ENCODE measurements at regions not wholly inside any gene's neighbourhood (a gene's known extent, or its start where the extent isn't known, plus 50 kb on each side); places are given as distances from the start of the nearest gene placed in this dataset.

GRCh38 chr13:65074248-65074647, 2155.9 kb downstream of the PCDH9 start:
- no peaks in the 10 kb centered on the region for H3K79me2 ChIP-seq (ENCODE audit: low read length)
- H3K9ac ChIP-seq (ENCODE audit: low read length): no peak overlapping the region
- H4K20me1 ChIP-seq (ENCODE audit: insufficient read depth, low read length): no peaks in the 10 kb centered on the region
- H3K9me3 ChIP-seq (ENCODE audit: insufficient read depth, low read length): no peaks in the 10 kb centered on the region
- H3K27me3 ChIP-seq (ENCODE audit: low read depth, low read length): no peaks in the 10 kb centered on the region
- H3K27ac ChIP-seq (ENCODE audit: low read length): no peak overlapping the region
- no peak overlapping the region for H3K4me2 ChIP-seq (ENCODE audit: low read length)
- no peak overlapping the region for H2AFZ ChIP-seq (ENCODE audit: low read depth, low read length)
- H3K4me3 ChIP-seq (ENCODE audit: low read length): no peak overlapping the region
- no peaks in the 10 kb centered on the region for H3K4me1 ChIP-seq (ENCODE audit: low read length)
- H3K36me3 ChIP-seq (replicated peaks; ENCODE audit: low read depth, low read length): no peaks in the 10 kb centered on the region
- TF ChIP-seq EZH2phosphoT487 (IDR thresholded peaks at IDR 0.05; ENCODE audit: low read depth) (no peak), CTCF (IDR thresholded peaks at IDR 0.05; ENCODE audit: low read depth, low read length) (no peak)

- Histone ChIP-seq H4K20me1 (ENCODE audit: insufficient read depth, low read length) (no peaks in the 10 kb centered on the region), H3K4me2 (ENCODE audit: low read length) (no peak overlapping the region), H3K27ac (ENCODE audit: low read length) (no peak overlapping the region), H3K79me2 (ENCODE audit: low read length) (no peaks in the 10 kb centered on the region), H3K36me3 (replicated peaks; ENCODE audit: low read depth, low read length) (no peaks in the 10 kb centered on the region), H3K9me3 (ENCODE audit: insufficient read depth, low read length) (no peaks in the 10 kb centered on the region), H3K4me3 (ENCODE audit: low read length) (no peak overlapping the region), H3K27me3 (ENCODE audit: low read depth, low read length) (no peaks in the 10 kb centered on the region), H3K4me1 (ENCODE audit: low read length) (no peaks in the 10 kb centered on the region), H2AFZ (ENCODE audit: low read depth, low read length) (0 out of 2 replicates have a peak overlapping the region, but pooled peaks have one; percentile 12), H3K9ac (ENCODE audit: low read length) (no peak overlapping the region)
- TF ChIP-seq EZH2phosphoT487 (IDR thresholded peaks at IDR 0.05; ENCODE audit: low read depth): no peak
- TF ChIP-seq CTCF (IDR thresholded peaks at IDR 0.05; ENCODE audit: low read depth, low read length): no peak
These were observed 2165.2 kb downstream of the PCDH9 start for GRCh38 chr13:65064967-65065366.

DNA sequence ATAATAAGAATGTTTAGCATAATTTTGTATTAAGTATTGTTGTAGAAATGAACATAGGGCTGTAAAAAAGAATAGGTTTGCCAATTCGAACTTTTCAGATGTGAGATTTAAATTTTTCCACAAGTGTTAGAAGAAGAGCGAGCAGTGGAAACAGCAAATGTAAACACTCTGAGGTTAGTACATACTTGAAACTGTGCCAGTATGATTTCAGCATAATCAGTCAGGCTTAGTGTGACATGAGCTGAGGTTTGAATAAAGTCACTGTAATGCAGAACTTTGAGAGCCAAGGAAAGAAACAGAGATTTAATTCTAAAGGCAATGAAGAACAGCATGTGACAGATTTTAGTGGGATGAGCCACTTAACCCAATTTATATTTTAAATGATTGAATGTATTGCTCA, 2166.4 kb downstream of the PCDH9 start:
- H3K27ac ChIP-seq (ENCODE audit: low read length): no peak overlapping the region
- TF ChIP-seq CTCF (IDR thresholded peaks at IDR 0.05; ENCODE audit: low read depth, low read length) (no peak), EZH2phosphoT487 (IDR thresholded peaks at IDR 0.05; ENCODE audit: low read depth) (no peak)
- no peaks in the 10 kb centered on the region for H3K27me3 ChIP-seq (ENCODE audit: low read depth, low read length)
- no peaks in the 10 kb centered on the region for H3K36me3 ChIP-seq (replicated peaks; ENCODE audit: low read depth, low read length)
- no peaks in the 10 kb centered on the region for H3K4me1 ChIP-seq (ENCODE audit: low read length)
- no peak overlapping the region for H3K4me2 ChIP-seq (ENCODE audit: low read length)
- H4K20me1 ChIP-seq (ENCODE audit: insufficient read depth, low read length): no peaks in the 10 kb centered on the region
- no peak overlapping the region for H3K9ac ChIP-seq (ENCODE audit: low read length)
- no peak overlapping the region for H2AFZ ChIP-seq (ENCODE audit: low read depth, low read length)
- no peaks in the 10 kb centered on the region for H3K79me2 ChIP-seq (ENCODE audit: low read length)
- H3K9me3 ChIP-seq (ENCODE audit: insufficient read depth, low read length): no peaks in the 10 kb centered on the region
- H3K4me3 ChIP-seq (ENCODE audit: low read length): no peak overlapping the region

- H3K79me2 ChIP-seq (ENCODE audit: low read length): no peaks in the 10 kb centered on the region
- H3K27me3 ChIP-seq (ENCODE audit: low read depth, low read length): no peaks in the 10 kb centered on the region
- H3K9me3 ChIP-seq (ENCODE audit: insufficient read depth, low read length): no peaks in the 10 kb centered on the region
- no peak overlapping the region for H3K4me3 ChIP-seq (ENCODE audit: low read length)
- no peaks in the 10 kb centered on the region for H3K36me3 ChIP-seq (replicated peaks; ENCODE audit: low read depth, low read length)
- H2AFZ ChIP-seq (ENCODE audit: low read depth, low read length): no peak overlapping the region
- TF ChIP-seq EZH2phosphoT487 (IDR thresholded peaks at IDR 0.05; ENCODE audit: low read depth) (no peak), CTCF (IDR thresholded peaks at IDR 0.05; ENCODE audit: low read depth, low read length) (no peak)
- H3K27ac ChIP-seq (ENCODE audit: low read length): no peak overlapping the region
- H4K20me1 ChIP-seq (ENCODE audit: insufficient read depth, low read length): no peaks in the 10 kb centered on the region
- no peaks in the 10 kb centered on the region for H3K4me1 ChIP-seq (ENCODE audit: low read length)
- H3K9ac ChIP-seq (ENCODE audit: low read length): no peak overlapping the region
- H3K4me2 ChIP-seq (ENCODE audit: low read length): no peak overlapping the region
These were observed 2172.2 kb downstream of the PCDH9 start for GRCh38 chr13:65057986-65058385.
